Effector memory CD8-positive, alpha-beta T cell (primary cell): ENCODE measurements at regions not wholly inside any gene's neighbourhood (a gene's known extent, or its start where the extent isn't known, plus 50 kb on each side); places are given as distances from the start of the nearest gene placed in this dataset.

Experiments used
- ATAC-seq: fragments of 150-1000 bp; cut with Tn5 transposase; replicated peaks from 2 replicates; pipeline ENCODE4 v1.10.0; 2021; ENCODE audit warnings: mild to moderate bottlenecking, moderate library complexity
- DNase-seq, 3 experiments: peaks; one replicate each; pipeline ENCODE4 v3.0.0; 2021
- H3K27ac Mint-ChIP-seq, 2 donors: one replicate each; pipeline ENCODE4 v1.8.0; 2022; ENCODE audit warnings: mild to moderate bottlenecking in 2 of 2, mixed read lengths in 2 of 2, moderate library complexity in 2 of 2
- H3K27me3 Mint-ChIP-seq, 2 donors: one replicate each; pipeline ENCODE4 v1.8.0; 2022; ENCODE audit warnings: mixed read lengths in 2 of 2
- H3K36me3 Mint-ChIP-seq: one replicate; pipeline ENCODE4 v1.8.0; 2022; ENCODE audit warnings: mild to moderate bottlenecking, moderate library complexity, mixed read lengths; ENCODE audit not compliant: insufficient read depth
- H3K4me1 Mint-ChIP-seq, 2 donors: one replicate each; pipeline ENCODE4 v1.8.0; 2022; ENCODE audit warnings: low read depth in 2 of 2, mixed read lengths in 2 of 2
- H3K4me3 Mint-ChIP-seq, 2 donors: one replicate each; pipeline ENCODE4 v1.8.0; 2022; ENCODE audit warnings: mild to moderate bottlenecking in 2 of 2, mixed read lengths in 2 of 2, moderate library complexity in 2 of 2
- H3K9me3 Mint-ChIP-seq, 2 donors: one replicate each; pipeline ENCODE4 v1.8.0; 2022; ENCODE audit warnings: mixed read lengths in 2 of 2

DNA sequence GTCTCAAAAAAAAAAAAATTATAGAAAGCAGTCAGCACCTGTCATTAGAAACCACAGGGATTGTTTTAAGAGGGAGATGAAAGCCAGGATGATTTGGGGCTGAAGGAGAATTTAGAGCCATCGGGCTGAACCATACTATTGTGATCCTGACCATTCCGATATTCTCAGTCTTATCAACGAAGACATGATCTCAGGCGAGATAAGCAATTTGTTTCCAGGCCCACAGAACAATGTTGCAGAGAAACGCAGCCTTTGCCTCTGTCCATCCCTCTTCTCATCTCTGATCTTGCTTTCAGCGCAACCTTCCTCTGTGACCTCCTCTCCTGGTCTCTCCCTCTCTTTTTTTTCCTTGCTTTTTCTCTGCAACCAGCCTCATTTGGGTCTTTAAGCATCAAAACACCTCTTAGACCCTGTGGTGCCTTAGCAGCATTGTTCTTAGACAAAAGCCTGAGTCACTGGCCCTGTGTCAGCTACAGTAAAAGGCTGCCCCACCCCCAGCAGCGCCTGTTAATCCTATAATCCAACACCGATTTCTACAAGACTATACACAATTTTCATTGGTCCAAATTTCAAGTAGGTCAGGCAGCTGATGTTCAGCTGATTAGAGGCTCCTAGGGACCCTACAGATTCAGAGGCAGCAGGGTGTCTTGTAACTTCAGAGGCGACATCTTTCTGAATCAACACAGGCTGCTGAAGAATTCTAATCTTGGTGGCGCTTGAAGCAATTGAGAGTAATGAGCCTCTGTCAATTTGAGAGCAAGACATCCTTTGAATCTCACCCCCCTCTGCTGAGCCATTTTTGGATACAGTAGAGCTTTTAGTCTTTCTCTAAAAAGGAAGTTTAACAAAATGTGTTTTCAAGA lies 206.0 kb downstream of the NCK2 start:
- ATAC-seq (no peak), DNase-seq (no peak)
- H3K27ac Mint-ChIP-seq: no peak overlapping the region
- peaks cover 9 to 18% of the 10 kb centered on the region in 2 donors for H3K4me1 Mint-ChIP-seq
- H3K27me3 Mint-ChIP-seq: peaks cover 2 to 13% of the 10 kb centered on the region in 2 donors
- no peaks in the 10 kb centered on the region for H3K9me3 Mint-ChIP-seq
- no peaks in the 10 kb centered on the region for H3K36me3 Mint-ChIP-seq
- no peak overlapping the region for H3K4me3 Mint-ChIP-seq

DNA sequence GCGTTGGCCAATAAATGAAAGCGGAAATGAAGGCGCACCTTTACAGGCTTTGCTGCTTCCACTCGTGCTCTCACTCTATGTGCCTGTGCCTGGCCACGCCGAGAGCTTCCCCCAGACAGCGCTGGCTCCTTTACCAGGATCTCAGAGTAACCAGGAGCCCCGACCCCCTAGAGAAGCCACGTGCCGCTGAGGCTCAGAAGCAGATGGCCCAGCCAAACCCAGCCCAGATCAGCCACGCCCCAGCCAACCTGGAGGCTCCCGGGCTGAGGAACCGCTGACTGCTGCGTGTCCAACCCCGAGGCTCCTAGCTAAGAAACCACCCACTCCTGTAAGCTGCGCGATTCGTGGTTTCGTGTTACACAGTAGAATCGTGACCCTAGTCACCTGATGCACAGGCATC lies 199.3 kb downstream of the NCK2 start:
- ATAC-seq: no peak
- no peak for DNase-seq
- no peak overlapping the region for H3K27ac Mint-ChIP-seq
- H3K27me3 Mint-ChIP-seq: peaks cover 6 to 19% of the 10 kb centered on the region in 2 donors
- H3K9me3 Mint-ChIP-seq: no peaks in the 10 kb centered on the region
- no peak overlapping the region for H3K4me3 Mint-ChIP-seq
- H3K36me3 Mint-ChIP-seq: no peaks in the 10 kb centered on the region
- no peaks in the 10 kb centered on the region for H3K4me1 Mint-ChIP-seq
